Loucy (cell line): ENCODE measurements at regions not wholly inside any gene's neighbourhood (a gene's known extent, or its start where the extent isn't known, plus 50 kb on each side); places are given as distances from the start of the nearest gene placed in this dataset.

Source experiments
- EZH2phosphoT487 ChIP-seq: fragments of 200-600 bp; IDR thresholded peaks from 2 replicates; pipeline ENCODE4 v1.6.1; 2018; ENCODE audit warnings: antibody characterized with exemption, mild to moderate bottlenecking, moderate library complexity, borderline replicate concordance
- TF ChIP-seq, protein P1 (sequence below): fragments of 200-600 bp; sonication (generic); conservative IDR thresholded peaks from 2 replicates; pipeline ENCODE4 v1.5.1; 2014; ENCODE audit warnings: mild to moderate bottlenecking, antibody characterized with exemption, low read length

GRCh38 chr13:109454167-109454917, 332.0 kb downstream of the IRS2 start:
- TF ChIP-seq, protein P1, sequence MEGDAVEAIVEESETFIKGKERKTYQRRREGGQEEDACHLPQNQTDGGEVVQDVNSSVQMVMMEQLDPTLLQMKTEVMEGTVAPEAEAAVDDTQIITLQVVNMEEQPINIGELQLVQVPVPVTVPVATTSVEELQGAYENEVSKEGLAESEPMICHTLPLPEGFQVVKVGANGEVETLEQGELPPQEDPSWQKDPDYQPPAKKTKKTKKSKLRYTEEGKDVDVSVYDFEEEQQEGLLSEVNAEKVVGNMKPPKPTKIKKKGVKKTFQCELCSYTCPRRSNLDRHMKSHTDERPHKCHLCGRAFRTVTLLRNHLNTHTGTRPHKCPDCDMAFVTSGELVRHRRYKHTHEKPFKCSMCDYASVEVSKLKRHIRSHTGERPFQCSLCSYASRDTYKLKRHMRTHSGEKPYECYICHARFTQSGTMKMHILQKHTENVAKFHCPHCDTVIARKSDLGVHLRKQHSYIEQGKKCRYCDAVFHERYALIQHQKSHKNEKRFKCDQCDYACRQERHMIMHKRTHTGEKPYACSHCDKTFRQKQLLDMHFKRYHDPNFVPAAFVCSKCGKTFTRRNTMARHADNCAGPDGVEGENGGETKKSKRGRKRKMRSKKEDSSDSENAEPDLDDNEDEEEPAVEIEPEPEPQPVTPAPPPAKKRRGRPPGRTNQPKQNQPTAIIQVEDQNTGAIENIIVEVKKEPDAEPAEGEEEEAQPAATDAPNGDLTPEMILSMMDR = no peak
- no peak for TF ChIP-seq EZH2phosphoT487
